Stomach (tissue), 8 donors: ENCODE measurements at regions not wholly inside any gene's neighbourhood (a gene's known extent, or its start where the extent isn't known, plus 50 kb on each side); places are given as distances from the start of the nearest gene placed in this dataset.
A peak's percentile ranks its signal among the peaks of the same experiment; 100 is the strongest.

ENCODE experiments used
- DNase-seq, 2 donors: peaks; one replicate each; pipeline versions ENCODE4 v3.0.0 to v3.0.0-alpha.2; 2013 to 2019
- H3K27ac ChIP-seq, 5 donors: fragments of 200-600 bp in 4 of 5; sonication (generic) in 4 of 5; one replicate each; pipeline ENCODE4 v1.5.1; 2013 to 2019; ENCODE audit warnings: mild to moderate bottlenecking in 1 of 5, moderate library complexity in 1 of 5
- H3K27me3 ChIP-seq, 3 donors: fragments of 200-600 bp; sonication (generic); one replicate each; pipeline ENCODE4 v1.5.1; 2017 to 2019; ENCODE audit warnings: mixed run types in 1 of 3
- H3K36me3 ChIP-seq, 4 donors: fragments of 200-600 bp; sonication (generic); 1 replicate in 3 of 4; 2 replicates in 1 of 4; pipeline ENCODE4 v1.5.1; 2016 to 2019
- H3K4me1 ChIP-seq, 4 donors: fragments of 200-600 bp; sonication (generic); one replicate each; pipeline ENCODE4 v1.5.1; 2016 to 2019
- H3K4me3 ChIP-seq, 4 donors: fragments of 200-600 bp; sonication (generic) in 3 of 4; one replicate each; pipeline ENCODE4 v1.5.1; 2016 to 2019; ENCODE audit warnings: mild to moderate bottlenecking in 1 of 4
- H3K9me3 ChIP-seq, 4 donors: fragments of 200-600 bp; sonication (generic); one replicate each; pipeline ENCODE4 v1.5.1; 2016 to 2019
- CTCF ChIP-seq, 7 experiments: fragments of 450-650 bp in 4 of 7; fragments of 200-600 bp in 3 of 7; sonication (generic) in 3 of 7; IDR thresholded peaks; one replicate each; pipeline ENCODE4 v1.5.1; 2016 to 2019; ENCODE audit warnings: antibody characterized with exemption in 7 of 7, control low read depth in 2 of 7, mild to moderate bottlenecking in 1 of 7
- EP300 ChIP-seq: sonication (generic); formaldehyde crosslinking; IDR thresholded peaks from one replicate; pipeline ENCODE4 v1.6.1; 2017; ENCODE audit warnings: antibody characterized with exemption
- POLR2A ChIP-seq, 4 donors: fragments of 450-650 bp; IDR thresholded peaks; one replicate each; pipeline ENCODE4 v1.6.1; 2016; ENCODE audit warnings: antibody characterized with exemption in 4 of 4, control low read depth in 2 of 4, mild to moderate bottlenecking in 1 of 4, moderate library complexity in 1 of 4
- POLR2AphosphoS5 ChIP-seq, 3 donors: sonication (generic); formaldehyde crosslinking; IDR thresholded peaks; one replicate each; pipeline ENCODE4 v1.6.1; 2016; ENCODE audit warnings: antibody characterized with exemption in 3 of 3
- WGBS, 5 donors: extraction: QIAGEN DNeasy Blood & Tissue Kit in 3 of 5; methylation state at CpG; one replicate each; pipeline versions ENCODE4 v1.1.5 to v1.1.7; 2013 to 2018; 5-methylcytosine and 5-hydroxymethylcytosine counted together
- intact Hi-C: fragments of 100-400 bp; cut with DNase I; formaldehyde crosslinking; loops from one replicate; pipeline ENCODE4 v1.15.1; 2023; ENCODE audit warnings: low total_unique reads
- donor health status: healthy with polysubstance abuse.
- donor health status: Bipolar disorder and iron deficiency.
- donor health status: healthy.

- Histone ChIP-seq H3K9me3 (no peaks in the 10 kb centered on the region), H3K27ac (no peak overlapping the region), H3K4me1 (peaks cover 13 to 42% (median 30%) of the 10 kb centered on the region in 4 donors), H3K36me3 (no peaks in the 10 kb centered on the region), H3K4me3 (no peak overlapping the region), H3K27me3 (peaks cover 0 to 26% (median 0%) of the 10 kb centered on the region in 3 donors)
- WGBS, 5 donors: 55 to 77% (median 67%) methylated on average over 14 to 21 of the region's 21 CpGs
- intact Hi-C loops: no loop called here
- DNase-seq: peak in 1 of 2 donors; percentile 82
- no peak for TF ChIP-seq EP300
- TF ChIP-seq POLR2AphosphoS5 (IDR thresholded peaks at IDR 0.05): no peak
- no peak for TF ChIP-seq POLR2A (IDR thresholded peaks at IDR 0.05)
- TF ChIP-seq CTCF (IDR thresholded peaks at IDR 0.05): no peak
Observed at GRCh38 chr22:44407987-44408828, 89.8 kb downstream of the RTL6 start.

GRCh38 chr22:44407171-44407986, 90.7 kb downstream of the RTL6 start:
- H3K9me3 ChIP-seq: no peaks in the 10 kb centered on the region
- DNase-seq: no peak
- intact Hi-C loops: no loop called here
- H3K4me1 ChIP-seq: peaks cover 13 to 42% (median 30%) of the 10 kb centered on the region in 4 donors
- H3K27me3 ChIP-seq: peaks cover 0 to 26% (median 0%) of the 10 kb centered on the region in 3 donors
- WGBS, 5 donors: 85 to 92% (median 87%) methylated on average over 23 of the region's 23 CpGs
- no peaks in the 10 kb centered on the region for H3K36me3 ChIP-seq
- H3K4me3 ChIP-seq: no peak overlapping the region
- no peak overlapping the region for H3K27ac ChIP-seq
- no peak for TF ChIP-seq EP300
- TF ChIP-seq POLR2A (IDR thresholded peaks at IDR 0.05): no peak
- TF ChIP-seq CTCF (IDR thresholded peaks at IDR 0.05): no peak
- no peak for TF ChIP-seq POLR2AphosphoS5 (IDR thresholded peaks at IDR 0.05)

- Histone ChIP-seq H3K27ac (no peak overlapping the region), H3K4me3 (no peak overlapping the region), H3K9me3 (no peaks in the 10 kb centered on the region), H3K4me1 (peaks cover 8 to 35% (median 24%) of the 10 kb centered on the region in 4 donors), H3K36me3 (no peaks in the 10 kb centered on the region), H3K27me3 (peaks cover 0 to 17% (median 0%) of the 10 kb centered on the region in 3 donors)
- WGBS, 5 donors: 77 to 88% (median 79%) methylated on average over 13 of the region's 13 CpGs
- TF ChIP-seq CTCF (IDR thresholded peaks at IDR 0.05) (no peak), POLR2A (IDR thresholded peaks at IDR 0.05) (no peak), EP300 (no peak), POLR2AphosphoS5 (IDR thresholded peaks at IDR 0.05) (no peak)
- no peak for DNase-seq
- intact Hi-C loops: no loop called here
Observed at GRCh38 chr22:44406341-44407170, 91.5 kb downstream of the RTL6 start.

GRCh38 chr22:44405661-44406060, 92.4 kb downstream of the RTL6 start:
- no peak for DNase-seq
- TF ChIP-seq POLR2A (IDR thresholded peaks at IDR 0.05) (no peak), POLR2AphosphoS5 (IDR thresholded peaks at IDR 0.05) (no peak), EP300 (no peak), CTCF (IDR thresholded peaks at IDR 0.05) (no peak)
- Histone ChIP-seq H3K4me3 (no peak overlapping the region), H3K4me1 (peaks cover 5 to 26% (median 16%) of the 10 kb centered on the region in 4 donors), H3K27ac (no peak overlapping the region), H3K27me3 (peaks cover 0 to 10% (median 0%) of the 10 kb centered on the region in 3 donors), H3K9me3 (no peaks in the 10 kb centered on the region), H3K36me3 (no peaks in the 10 kb centered on the region)
- WGBS, 5 donors: 73 to 97% (median 90%) methylated on average over 2 of the region's 2 CpGs
- intact Hi-C loops: no loop called here
